Stomach smooth muscle (tissue), 2 donors: ENCODE measurements at regions not wholly inside any gene's neighbourhood (a gene's known extent, or its start where the extent isn't known, plus 50 kb on each side); places are given as distances from the start of the nearest gene placed in this dataset.
A peak's percentile ranks its signal among the peaks of the same experiment; 100 is the strongest.

ENCODE experiments used
- H3K27ac ChIP-seq: one replicate; pipeline ENCODE4 v1.7.0; 2013; ENCODE audit warnings: mild to moderate bottlenecking, low read length, inconsistent platforms
- H3K27me3 ChIP-seq, 2 donors: one replicate each; pipeline ENCODE4 v1.7.0; 2013; ENCODE audit warnings: low read length in 2 of 2; ENCODE audit not compliant: insufficient read depth in 2 of 2, control insufficient read depth in 1 of 2
- H3K36me3 ChIP-seq, 2 donors: one replicate each; pipeline ENCODE4 v1.7.0; 2013; ENCODE audit warnings: low read length in 2 of 2; ENCODE audit not compliant: control insufficient read depth in 2 of 2, insufficient read depth in 2 of 2
- H3K4me1 ChIP-seq: one replicate; pipeline ENCODE4 v1.7.0; 2013; ENCODE audit warnings: low read length; ENCODE audit not compliant: control insufficient read depth, insufficient read depth
- H3K4me3 ChIP-seq, 2 donors: one replicate each; pipeline ENCODE4 v1.7.0; 2013; ENCODE audit warnings: low read length in 2 of 2
- H3K9ac ChIP-seq, 2 donors: one replicate each; pipeline ENCODE4 v1.7.0; 2013; ENCODE audit warnings: low read length in 2 of 2, mild to moderate bottlenecking in 1 of 2
- H3K9me3 ChIP-seq, 2 donors: one replicate each; pipeline ENCODE4 v1.7.0; 2013; ENCODE audit warnings: low read length in 2 of 2; ENCODE audit not compliant: control insufficient read depth in 2 of 2
- donor health status: healthy.
- donor health status: Pancreatic carcinoma.

GRCh38 chr4:180967936-180968335, 1275.3 kb upstream of the TENM3 start:
- Histone ChIP-seq H3K9ac (no peak overlapping the region), H3K27me3 (no peaks in the 10 kb centered on the region), H3K9me3 (no peaks in the 10 kb centered on the region), H3K36me3 (no peaks in the 10 kb centered on the region), H3K4me1 (no peaks in the 10 kb centered on the region), H3K27ac (no peak overlapping the region), H3K4me3 (no peak overlapping the region)

- Histone ChIP-seq H3K27ac (no peak overlapping the region), H3K4me3 (no peak overlapping the region), H3K9me3 (no peaks in the 10 kb centered on the region), H3K9ac (no peak overlapping the region), H3K36me3 (no peaks in the 10 kb centered on the region), H3K27me3 (no peaks in the 10 kb centered on the region), H3K4me1 (no peaks in the 10 kb centered on the region)
Measured at GRCh38 chr4:180973894-180974293, 1269.3 kb upstream of the TENM3 start.

DNA sequence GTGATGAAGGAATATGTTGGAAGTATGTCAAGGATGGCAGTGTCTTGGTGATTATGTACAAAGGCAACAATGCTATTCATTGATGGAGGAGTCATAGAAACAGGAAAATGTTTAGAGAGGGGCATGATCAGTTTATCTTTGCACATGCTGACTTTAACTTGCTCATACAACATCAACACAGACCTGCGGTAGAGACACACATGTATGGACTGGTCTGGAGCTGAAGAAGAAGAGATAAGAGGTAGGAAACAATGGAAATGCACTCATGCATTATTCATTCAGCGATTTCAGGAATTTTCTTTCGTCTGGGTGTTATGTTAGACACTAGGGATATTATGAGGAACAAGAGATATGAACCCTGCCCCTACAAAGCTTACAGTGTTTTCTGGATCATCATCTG, 1252.3 kb upstream of the TENM3 start:
- no peak overlapping the region for H3K4me3 ChIP-seq
- H3K27me3 ChIP-seq = no peaks in the 10 kb centered on the region
- H3K27ac ChIP-seq = no peak overlapping the region
- no peaks in the 10 kb centered on the region for H3K36me3 ChIP-seq
- peaks cover 0 to 3% of the 10 kb centered on the region in 2 donors for H3K9me3 ChIP-seq
- H3K4me1 ChIP-seq = no peaks in the 10 kb centered on the region
- H3K9ac ChIP-seq = no peak overlapping the region

DNA sequence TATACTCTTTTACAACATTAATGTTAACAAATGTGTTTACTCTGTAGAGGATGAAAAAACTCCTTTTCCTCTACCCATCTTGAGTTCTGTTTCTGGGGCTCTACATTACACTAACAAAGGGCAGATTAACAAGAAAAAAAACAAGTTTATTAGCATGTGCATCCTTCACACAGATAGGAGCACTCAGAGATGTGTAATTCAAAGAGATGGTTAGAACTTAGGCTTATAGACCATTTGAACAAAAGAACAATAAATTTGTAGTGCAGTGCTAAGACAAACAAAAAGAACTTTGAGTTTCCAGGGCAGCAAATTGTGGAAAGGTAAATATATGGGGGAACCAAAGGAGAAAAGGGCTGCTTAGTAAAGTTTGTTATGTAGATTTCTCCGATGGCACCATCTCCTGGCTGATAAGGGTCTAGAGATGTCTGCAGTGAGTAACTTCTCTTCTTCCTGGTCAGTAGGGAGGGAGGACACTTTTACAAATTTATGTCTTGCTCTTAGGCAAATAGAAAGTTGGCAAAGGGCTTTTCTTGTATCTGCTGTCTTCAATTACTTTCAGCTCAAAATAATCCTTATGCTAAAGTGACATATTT, 1249.9 kb upstream of the TENM3 start:
- Histone ChIP-seq H3K27ac (no peak overlapping the region), H3K4me3 (no peak overlapping the region), H3K9me3 (peaks cover 0 to 3% of the 10 kb centered on the region in 2 donors), H3K9ac (no peak overlapping the region), H3K27me3 (no peaks in the 10 kb centered on the region), H3K36me3 (no peaks in the 10 kb centered on the region), H3K4me1 (no peaks in the 10 kb centered on the region)

DNA sequence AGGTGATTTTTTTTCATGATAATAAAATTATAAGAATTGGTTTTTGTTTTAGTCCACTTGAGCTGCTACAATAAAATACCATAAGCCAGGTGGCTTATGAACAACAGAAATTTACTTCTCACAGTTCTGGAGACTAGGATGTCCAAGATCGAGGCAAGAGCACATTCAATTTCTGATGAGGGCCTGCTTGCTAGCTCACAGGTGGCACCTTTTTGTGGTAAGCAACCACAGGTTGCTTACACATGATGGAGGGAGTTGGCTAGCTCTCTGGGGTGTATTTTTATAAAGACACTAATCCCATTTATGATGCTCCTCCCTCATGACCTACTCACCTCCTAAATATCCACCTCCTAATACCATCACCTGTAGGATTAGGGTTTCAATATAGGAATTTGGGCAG, 1248.5 kb upstream of the TENM3 start:
- Histone ChIP-seq H3K9ac (no peak overlapping the region), H3K27me3 (no peaks in the 10 kb centered on the region), H3K4me3 (no peak overlapping the region), H3K27ac (no peak overlapping the region), H3K9me3 (no peaks in the 10 kb centered on the region), H3K4me1 (no peaks in the 10 kb centered on the region), H3K36me3 (no peaks in the 10 kb centered on the region)

DNA sequence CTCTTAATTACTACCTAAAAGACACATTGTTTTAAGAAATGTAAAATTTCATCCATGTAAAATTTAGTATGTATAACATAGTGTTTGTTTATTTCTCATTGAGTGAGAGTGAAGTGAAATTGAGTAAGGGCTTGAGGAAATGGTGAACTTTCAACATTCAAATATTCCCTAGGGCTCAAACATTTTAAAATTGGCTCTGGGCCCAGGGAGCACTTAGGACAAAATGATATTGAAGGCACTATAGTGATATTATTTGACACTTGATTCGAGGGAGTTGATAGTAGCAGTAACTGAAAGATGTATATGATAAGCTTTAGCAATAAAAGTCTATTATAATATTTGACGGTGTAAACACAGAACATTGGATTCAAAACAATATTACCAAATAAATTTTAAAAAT, 1244.0 kb upstream of the TENM3 start:
- Histone ChIP-seq H3K9me3 (no peaks in the 10 kb centered on the region), H3K36me3 (no peaks in the 10 kb centered on the region), H3K9ac (no peak overlapping the region), H3K27ac (no peak overlapping the region), H3K27me3 (no peaks in the 10 kb centered on the region), H3K4me1 (no peaks in the 10 kb centered on the region), H3K4me3 (no peak overlapping the region)

DNA sequence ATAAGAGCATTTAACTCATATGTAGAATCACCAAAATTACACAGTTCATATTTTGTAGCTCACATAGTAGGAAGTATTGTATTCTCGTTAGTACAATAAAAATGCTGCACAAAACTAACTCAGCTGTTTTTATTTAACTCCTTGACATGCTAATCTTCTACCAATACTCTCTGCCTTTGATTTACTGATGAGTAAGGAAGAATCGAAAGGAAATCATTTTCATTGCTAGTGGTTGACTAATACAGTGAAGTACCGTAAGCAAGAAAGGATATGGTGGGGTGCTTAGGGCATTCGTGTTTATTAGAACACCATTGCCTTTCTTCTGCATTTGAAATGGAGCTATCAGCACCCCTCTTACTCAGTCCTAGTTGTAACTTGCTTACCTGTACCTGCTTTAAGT, 1239.1 kb upstream of the TENM3 start:
- no peak overlapping the region for H3K4me3 ChIP-seq
- H3K9ac ChIP-seq = no peak overlapping the region
- no peaks in the 10 kb centered on the region for H3K9me3 ChIP-seq
- H3K36me3 ChIP-seq = no peaks in the 10 kb centered on the region
- no peaks in the 10 kb centered on the region for H3K4me1 ChIP-seq
- H3K27me3 ChIP-seq = no peaks in the 10 kb centered on the region
- no peak overlapping the region for H3K27ac ChIP-seq

- peak overlapping the region in 1 of 2 donors; percentile 36 for H3K4me3 ChIP-seq
- H3K27ac ChIP-seq = no peak overlapping the region
- no peaks in the 10 kb centered on the region for H3K4me1 ChIP-seq
- no peaks in the 10 kb centered on the region for H3K27me3 ChIP-seq
- H3K9ac ChIP-seq = no peak overlapping the region
- no peaks in the 10 kb centered on the region for H3K36me3 ChIP-seq
- H3K9me3 ChIP-seq = no peaks in the 10 kb centered on the region
Measured at GRCh38 chr4:181006499-181007260, 1236.5 kb upstream of the TENM3 start.

DNA sequence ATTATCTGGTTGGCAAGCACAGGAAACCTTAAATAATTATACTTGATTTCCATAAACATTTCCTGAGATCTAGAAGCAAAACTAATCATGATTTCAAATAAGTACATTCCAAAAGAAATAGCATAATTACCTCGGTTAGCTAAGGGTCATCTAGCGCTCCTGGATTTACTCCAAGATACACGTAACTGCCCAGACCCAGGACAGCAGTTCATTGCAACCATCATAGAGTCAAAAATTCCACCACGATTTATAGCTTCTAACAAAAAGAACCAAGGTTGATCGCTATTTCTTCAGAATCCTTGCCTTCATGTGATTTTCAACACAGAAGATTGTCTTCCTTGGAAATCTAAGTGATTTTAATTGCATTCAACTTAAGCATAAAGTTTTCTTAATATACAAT, 1235.5 kb upstream of the TENM3 start:
- no peaks in the 10 kb centered on the region for H3K27me3 ChIP-seq
- no peak overlapping the region for H3K4me3 ChIP-seq
- no peaks in the 10 kb centered on the region for H3K9me3 ChIP-seq
- H3K9ac ChIP-seq = no peak overlapping the region
- no peaks in the 10 kb centered on the region for H3K36me3 ChIP-seq
- no peak overlapping the region for H3K27ac ChIP-seq
- H3K4me1 ChIP-seq = no peaks in the 10 kb centered on the region

GRCh38 chr4:181008164-181008563, 1235.0 kb upstream of the TENM3 start:
- Histone ChIP-seq H3K27ac (no peak overlapping the region), H3K36me3 (no peaks in the 10 kb centered on the region), H3K27me3 (no peaks in the 10 kb centered on the region), H3K4me3 (no peak overlapping the region), H3K9me3 (no peaks in the 10 kb centered on the region), H3K9ac (no peak overlapping the region), H3K4me1 (no peaks in the 10 kb centered on the region)

- H3K27ac ChIP-seq = no peak overlapping the region
- H3K4me1 ChIP-seq = no peaks in the 10 kb centered on the region
- H3K4me3 ChIP-seq = no peak overlapping the region
- H3K27me3 ChIP-seq = no peaks in the 10 kb centered on the region
- H3K9me3 ChIP-seq = no peaks in the 10 kb centered on the region
- H3K9ac ChIP-seq = no peak overlapping the region
- no peaks in the 10 kb centered on the region for H3K36me3 ChIP-seq
Measured at GRCh38 chr4:181013162-181013561, 1230.0 kb upstream of the TENM3 start.
